Erythroblast (primary cell): ENCODE measurements at regions not wholly inside any gene's neighbourhood (a gene's known extent, or its start where the extent isn't known, plus 50 kb on each side); places are given as distances from the start of the nearest gene placed in this dataset.

Experiments
- GATA1 ChIP-seq: IDR thresholded peaks from 2 replicates; pipeline ENCODE4 v1.6.1; 2011; ENCODE audit warnings: low read depth, mild to moderate bottlenecking, control low read depth, low read length, moderate library complexity
- POLR2A ChIP-seq: IDR thresholded peaks from 2 replicates; pipeline ENCODE4 v1.6.1; 2011; ENCODE audit warnings: mild to moderate bottlenecking, low read length

DNA sequence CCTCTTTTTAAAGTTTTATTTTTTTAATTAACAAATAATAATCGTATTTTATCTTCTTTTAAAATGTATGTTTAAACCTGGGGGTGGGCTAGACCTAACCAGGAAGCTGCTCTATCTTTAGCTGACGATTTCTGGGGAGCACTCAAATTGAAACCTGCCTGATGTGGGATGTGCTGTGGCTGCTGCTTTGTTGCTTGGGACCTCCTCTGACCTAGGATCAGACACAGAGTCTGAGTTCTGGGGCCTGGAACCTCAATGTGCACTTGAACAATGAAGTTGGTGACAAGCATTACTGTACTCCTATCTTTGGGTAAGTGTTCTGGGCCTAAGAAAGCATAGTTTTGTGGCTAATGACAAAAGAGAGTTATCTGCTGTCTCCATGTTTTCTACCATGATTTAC lies 386.7 kb downstream of the DAD1 start:
- TF ChIP-seq POLR2A (no peak), GATA1 (no peak)
